HL-60 (cell line): ENCODE measurements at regions not wholly inside any gene's neighbourhood (a gene's known extent, or its start where the extent isn't known, plus 50 kb on each side); places are given as distances from the start of the nearest gene placed in this dataset.

Experiments
- POLR2AphosphoS5 ChIP-seq: IDR thresholded peaks from 2 replicates; pipeline ENCODE4 v1.6.1; 2012; ENCODE audit warnings: low read depth
- SPI1 ChIP-seq: IDR thresholded peaks from 2 replicates; pipeline ENCODE4 v1.6.1; 2012; ENCODE audit warnings: low read depth, mild to moderate bottlenecking, borderline replicate concordance
- TF ChIP-seq, protein P1 (sequence below): IDR thresholded peaks from one replicate; pipeline ENCODE4 v1.5.1; 2011; ENCODE audit warnings: low read length, control low read depth, inconsistent platforms; ENCODE audit not compliant: insufficient read depth

DNA sequence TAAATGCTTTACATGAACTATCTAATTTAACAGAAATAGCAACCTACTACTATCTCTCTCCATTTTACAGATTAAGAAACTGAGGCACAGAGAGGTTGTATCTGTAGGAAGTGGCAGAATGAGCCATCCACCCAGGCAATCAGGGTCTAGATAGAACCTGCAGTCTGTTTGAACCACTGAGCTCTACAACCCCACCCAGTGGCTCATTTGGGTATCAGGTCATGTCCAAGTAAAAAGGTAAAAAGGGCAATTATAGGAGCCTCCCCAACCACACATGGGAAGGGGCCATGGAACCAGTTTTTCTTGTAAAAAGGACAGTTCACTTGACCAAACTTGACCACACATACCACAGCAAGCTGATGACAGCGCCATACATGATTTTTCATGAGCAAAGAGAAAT is 92.9 kb upstream of the SGCG start:
- TF ChIP-seq, protein P1, sequence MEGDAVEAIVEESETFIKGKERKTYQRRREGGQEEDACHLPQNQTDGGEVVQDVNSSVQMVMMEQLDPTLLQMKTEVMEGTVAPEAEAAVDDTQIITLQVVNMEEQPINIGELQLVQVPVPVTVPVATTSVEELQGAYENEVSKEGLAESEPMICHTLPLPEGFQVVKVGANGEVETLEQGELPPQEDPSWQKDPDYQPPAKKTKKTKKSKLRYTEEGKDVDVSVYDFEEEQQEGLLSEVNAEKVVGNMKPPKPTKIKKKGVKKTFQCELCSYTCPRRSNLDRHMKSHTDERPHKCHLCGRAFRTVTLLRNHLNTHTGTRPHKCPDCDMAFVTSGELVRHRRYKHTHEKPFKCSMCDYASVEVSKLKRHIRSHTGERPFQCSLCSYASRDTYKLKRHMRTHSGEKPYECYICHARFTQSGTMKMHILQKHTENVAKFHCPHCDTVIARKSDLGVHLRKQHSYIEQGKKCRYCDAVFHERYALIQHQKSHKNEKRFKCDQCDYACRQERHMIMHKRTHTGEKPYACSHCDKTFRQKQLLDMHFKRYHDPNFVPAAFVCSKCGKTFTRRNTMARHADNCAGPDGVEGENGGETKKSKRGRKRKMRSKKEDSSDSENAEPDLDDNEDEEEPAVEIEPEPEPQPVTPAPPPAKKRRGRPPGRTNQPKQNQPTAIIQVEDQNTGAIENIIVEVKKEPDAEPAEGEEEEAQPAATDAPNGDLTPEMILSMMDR, result peak; percentile 36
- TF ChIP-seq POLR2AphosphoS5 (no peak), SPI1 (no peak)
